SW480 (cell line): ENCODE measurements at regions not wholly inside any gene's neighbourhood (a gene's known extent, or its start where the extent isn't known, plus 50 kb on each side); places are given as distances from the start of the nearest gene placed in this dataset.
A peak's percentile ranks its signal among the peaks of the same experiment; 100 is the strongest.

Experiments used
- DNase-seq: peaks from one replicate; pipeline ENCODE4 v3.0.0-alpha.2; 2016; ENCODE audit warnings: low spot score

- no peak for DNase-seq
These were observed 93.2 kb upstream of the SOX5 start for GRCh38 chr12:24042651-24043050.

DNA sequence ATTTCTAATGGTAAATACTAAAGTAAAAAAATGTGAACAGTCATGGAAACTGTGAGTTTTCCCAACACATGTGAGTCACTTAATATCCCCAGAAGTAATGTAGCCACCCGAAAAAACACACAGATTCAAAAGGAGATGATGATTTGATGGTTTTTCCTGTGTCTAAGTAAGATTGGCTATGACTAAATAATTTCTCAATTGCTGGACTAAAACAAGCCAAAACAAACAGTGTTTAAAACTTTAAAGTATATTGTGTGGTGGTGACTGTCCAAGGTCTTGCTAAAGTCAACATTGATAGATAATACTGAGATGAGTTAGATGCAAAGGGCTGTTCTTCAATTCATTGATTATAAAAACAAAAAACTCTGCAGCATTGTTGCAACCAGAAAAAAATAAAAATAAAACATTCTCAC lies 89.6 kb upstream of the SOX5 start:
- no peak for DNase-seq

- no peak for DNase-seq
These were observed 88.9 kb upstream of the SOX5 start for GRCh38 chr12:24038211-24038997.

DNA sequence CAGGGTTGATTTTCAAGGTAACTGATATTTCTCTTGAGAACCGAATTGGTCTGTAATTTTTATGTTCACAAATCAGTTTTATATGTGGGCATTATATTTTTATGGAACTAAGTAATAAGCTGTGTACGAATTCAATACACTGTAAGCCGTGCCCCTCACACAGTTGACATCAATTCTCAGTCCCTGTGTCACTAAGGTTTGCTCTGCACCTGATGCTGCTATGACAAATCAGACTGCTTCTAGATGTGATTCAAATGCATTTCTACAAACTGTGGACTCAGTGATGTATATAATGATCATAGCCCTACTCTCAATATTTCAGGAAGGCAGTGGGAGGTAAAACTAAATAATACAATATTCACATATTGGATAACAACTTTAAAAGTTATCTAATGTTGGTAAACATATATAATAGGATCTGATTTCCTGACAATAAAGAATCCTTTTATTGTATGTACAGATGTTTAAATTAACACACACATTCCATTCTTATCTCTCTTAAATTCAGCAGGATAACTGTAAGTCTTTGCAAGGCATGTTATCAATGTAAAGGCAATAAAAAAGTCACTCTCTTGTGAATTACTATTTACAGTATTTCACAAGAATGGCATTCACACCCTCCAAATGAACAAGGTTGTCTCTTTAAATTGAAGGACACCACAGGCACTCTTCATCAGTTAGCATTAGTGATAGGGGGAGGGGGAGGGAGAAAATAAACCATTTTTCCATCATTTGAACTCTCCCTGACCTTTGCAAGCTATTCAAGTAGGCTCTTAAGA lies 87.2 kb upstream of the SOX5 start:
- no peak for DNase-seq

- DNase-seq = no peak
These were observed 85.4 kb upstream of the SOX5 start for GRCh38 chr12:24034894-24035293.

DNA sequence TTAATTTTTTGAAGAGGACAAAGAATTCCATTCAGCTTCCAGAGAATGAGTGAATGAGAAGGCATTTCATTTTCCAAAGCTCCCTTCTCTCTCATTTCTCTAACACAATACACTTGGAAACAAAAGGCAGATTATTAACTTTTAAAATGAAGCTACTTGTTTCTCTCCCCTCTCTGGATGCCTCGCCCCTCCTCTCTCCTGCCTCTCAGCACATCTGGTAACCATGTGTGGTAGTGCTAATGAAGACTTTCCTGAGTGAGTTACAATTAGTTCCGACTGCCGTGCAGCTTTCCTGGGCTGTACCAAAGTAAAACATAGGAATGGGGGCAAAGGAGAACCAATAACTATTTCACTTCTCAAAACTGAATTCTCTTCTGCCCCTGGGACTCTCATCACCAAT lies 84.7 kb upstream of the SOX5 start:
- no peak for DNase-seq

DNA sequence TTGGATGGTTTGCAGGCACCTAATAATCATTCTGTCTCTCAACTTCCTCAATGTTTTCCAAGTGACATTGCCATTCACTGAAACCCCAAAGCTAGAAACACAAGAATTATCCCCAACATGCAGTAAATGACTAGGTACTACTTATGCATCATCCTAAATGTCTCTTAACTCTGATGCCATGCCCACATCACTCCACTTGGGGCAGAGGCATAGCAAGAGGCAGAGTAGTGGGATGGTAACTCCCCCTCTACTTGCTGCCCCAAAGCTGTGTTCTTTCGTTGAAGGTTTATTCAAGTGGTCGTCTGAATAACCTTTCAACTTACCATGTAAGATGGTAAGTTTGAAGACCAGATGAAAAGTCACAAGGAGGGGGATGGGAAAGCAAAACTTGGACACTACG lies 77.9 kb upstream of the SOX5 start:
- DNase-seq = no peak

- DNase-seq = peak; percentile 38
These were observed 75.8 kb upstream of the SOX5 start for GRCh38 chr12:24025153-24025798.

DNA sequence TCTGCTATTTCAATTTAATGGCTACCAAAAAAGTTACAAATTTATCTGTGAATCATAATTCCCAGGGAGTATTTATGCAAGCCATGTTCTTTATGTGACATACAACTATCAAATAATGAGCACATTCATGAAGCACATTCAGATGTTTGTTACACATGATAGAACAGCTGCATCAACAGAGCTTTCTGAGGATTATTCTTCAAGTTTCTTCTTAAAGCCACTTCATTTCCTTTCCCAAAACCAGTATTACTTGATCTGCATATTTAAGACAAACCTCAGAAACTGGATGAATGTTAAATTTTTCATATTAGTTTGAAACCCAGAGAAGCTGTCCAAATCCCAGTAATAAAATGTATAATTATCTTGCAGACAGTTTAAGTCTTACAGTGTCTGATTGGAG lies 73.6 kb upstream of the SOX5 start:
- DNase-seq = no peak

- no peak for DNase-seq
These were observed 71.7 kb upstream of the SOX5 start for GRCh38 chr12:24021164-24021502.

DNA sequence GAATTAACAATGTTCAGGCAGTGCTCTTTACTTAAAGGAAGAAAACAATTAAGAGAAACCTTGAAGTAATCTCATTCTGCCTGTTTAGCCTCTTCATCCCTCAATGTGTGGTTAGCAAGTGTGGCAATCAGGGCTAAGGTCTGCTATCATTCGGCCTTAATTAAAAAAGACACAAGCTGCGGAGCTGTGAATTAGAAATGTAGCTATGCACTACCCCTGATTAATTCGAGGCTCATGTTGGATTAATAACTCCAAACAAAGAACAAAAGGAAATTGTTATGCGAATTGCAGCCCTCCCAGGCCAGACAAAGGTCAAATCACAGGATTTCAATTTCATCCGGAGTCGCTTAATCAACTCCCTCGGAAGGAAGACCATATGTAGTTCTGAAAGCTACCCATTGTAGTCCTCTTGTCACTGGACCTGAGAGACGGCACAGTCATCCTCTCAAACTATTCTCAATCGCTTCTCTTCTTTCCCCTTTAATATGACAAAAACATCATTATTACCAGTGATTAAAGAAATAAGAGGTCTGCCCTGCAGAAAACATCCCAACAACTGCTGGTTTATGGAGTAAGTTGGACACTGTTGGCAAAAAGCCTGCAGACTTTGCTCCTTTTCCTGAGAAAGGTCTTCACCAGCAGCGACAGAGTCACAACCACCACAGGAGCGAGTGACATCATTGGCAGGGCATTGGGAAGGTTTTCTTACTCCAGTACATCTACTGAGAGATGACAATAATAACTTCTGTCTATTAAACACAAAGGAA lies 71.1 kb upstream of the SOX5 start:
- no peak for DNase-seq

DNA sequence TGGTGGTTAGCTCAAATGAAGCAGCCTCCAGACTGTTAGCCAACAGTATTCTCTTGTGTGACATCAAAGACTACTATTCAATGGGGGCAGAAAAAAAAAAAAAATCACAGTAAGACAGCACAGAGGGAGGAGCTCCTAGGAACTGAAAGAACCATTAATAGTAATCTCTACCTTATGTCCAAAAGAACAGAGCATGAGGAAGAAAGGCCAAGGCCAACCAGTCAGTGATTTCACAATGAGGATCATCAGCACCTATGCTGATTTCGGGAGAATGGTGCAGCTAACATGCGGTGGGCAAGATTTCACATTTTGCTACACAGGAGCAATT lies 66.3 kb upstream of the SOX5 start:
- no peak for DNase-seq

- DNase-seq = no peak
These were observed 65.7 kb upstream of the SOX5 start for GRCh38 chr12:24014915-24015832.

GRCh38 chr12:24014240-24014639 lies 64.8 kb upstream of the SOX5 start:
- DNase-seq = no peak

- DNase-seq = peak; percentile 27
These were observed 63.1 kb upstream of the SOX5 start for GRCh38 chr12:24012528-24012927.

DNA sequence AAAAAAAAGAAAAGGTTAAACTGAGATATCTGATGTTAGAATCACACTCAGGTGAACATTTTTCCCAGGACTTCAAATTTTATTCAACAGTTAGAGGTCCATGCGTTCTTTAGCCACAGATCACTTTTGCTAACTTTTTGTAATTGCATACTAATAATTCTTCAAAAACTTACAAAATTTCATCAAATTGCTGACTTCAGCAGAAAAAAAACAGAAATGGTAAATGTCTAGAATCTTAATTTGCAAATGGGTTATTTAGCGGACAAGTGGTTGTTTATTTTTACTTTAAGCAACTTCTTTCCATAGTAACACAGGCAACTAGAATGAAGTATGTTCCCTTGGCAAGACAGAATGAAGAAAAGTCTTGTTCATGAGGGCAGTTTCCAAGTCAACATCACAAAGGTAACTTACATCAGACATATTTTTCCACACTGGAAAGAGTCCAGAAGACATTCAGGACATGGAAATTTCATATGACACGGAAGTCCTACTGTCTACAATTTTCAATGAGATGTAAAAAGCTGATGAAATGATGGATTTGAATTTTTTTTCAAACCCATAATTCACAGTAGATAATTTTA lies 62.5 kb upstream of the SOX5 start:
- DNase-seq = no peak

GRCh38 chr12:24008166-24008565 lies 58.7 kb upstream of the SOX5 start:
- DNase-seq = no peak
